ENCODE measurements at regions not wholly inside any gene's neighbourhood (a gene's known extent, or its start where the extent isn't known, plus 50 kb on each side); places are given as distances from the start of the nearest gene placed in this dataset.
"Not testable (repeated sequence)": the region's sequence is repeated elsewhere in the genome, so short reads cannot be mapped to it uniquely, and the experiment has no call there.

DNA sequence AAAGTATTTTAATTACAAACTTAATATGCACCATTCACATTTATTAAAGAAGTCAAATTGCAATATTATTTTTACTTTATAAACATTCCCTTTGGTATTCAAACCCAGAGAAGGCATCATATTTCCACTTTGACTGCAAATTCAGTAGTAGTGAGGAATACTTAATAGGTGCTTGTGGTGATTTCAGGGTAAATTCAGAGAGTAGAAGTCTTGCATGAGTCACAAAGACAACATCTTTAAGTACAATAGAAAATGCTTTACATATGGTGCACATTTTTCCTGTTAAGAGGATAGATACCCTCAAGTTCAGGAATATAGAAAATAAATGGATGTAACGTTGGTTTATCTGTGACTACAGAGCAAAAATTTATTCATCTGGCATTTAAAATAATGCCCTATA is 390.2 kb downstream of the TENT5A start:
- DNase-seq (ENCODE audit: low read depth, low spot score) = peak; percentile 52

DNA sequence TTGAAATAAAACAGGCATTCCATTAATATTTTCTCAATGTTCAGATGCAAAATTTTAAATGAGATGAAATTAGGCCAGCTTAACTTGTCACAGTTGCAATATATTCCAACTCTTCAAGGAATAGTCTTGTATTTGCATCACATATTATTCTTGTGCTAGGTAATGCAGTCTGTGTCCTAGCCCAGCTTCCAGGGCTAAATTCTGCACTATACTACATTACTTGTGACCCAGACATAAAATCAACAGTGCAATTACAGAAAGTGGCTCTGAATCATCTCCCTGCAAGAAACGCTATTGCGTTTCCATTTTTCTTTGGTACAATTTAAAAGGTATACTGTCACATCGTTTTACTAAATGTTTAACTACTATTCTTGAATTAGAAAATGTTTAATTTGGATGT is 399.2 kb downstream of the TENT5A start:
- DNase-seq (ENCODE audit: low read depth, low spot score) = no peak

DNA sequence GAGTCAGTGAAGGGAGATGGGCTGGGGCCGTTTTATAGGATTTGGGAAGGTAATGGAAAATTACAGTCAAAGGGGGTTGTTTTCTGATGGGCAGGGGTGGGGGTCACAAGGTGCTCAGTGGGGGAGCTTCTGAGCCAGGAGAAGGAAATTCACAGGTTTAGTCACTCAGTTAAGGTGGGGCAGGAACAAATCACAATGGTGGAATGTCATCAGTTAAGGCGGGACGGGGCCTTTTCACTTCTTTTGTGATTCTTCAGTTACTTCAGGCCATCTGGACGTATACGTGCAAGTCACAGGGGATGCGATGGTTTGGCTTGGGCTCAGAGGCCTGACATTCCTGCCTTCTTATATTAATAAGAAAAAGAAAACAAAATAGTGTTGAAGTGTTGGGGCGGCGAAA is 408.5 kb downstream of the TENT5A start:
- DNase-seq (ENCODE audit: low read depth, low spot score) = not testable (repeated sequence)

DNA sequence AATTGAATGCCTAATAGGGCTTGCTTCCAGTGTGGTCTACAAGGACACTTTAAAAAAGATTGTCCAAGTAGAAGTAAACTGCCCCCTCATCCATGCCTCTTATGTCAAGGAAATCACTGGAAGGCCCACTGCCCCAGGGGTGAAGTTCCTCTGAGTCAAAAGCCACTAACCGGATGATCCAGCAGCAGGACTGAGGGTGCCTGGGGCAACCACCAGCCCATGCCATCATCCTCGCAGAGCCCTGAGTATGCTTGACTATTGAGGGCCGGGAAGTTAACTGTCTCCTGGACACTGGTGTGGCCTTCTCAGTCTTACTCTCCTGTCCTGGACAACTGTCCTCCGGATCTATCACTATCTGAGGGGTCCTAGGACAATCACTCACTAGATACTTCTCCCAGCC is 411.5 kb downstream of the TENT5A start:
- DNase-seq (ENCODE audit: low read depth, low spot score) = no peak

DNA sequence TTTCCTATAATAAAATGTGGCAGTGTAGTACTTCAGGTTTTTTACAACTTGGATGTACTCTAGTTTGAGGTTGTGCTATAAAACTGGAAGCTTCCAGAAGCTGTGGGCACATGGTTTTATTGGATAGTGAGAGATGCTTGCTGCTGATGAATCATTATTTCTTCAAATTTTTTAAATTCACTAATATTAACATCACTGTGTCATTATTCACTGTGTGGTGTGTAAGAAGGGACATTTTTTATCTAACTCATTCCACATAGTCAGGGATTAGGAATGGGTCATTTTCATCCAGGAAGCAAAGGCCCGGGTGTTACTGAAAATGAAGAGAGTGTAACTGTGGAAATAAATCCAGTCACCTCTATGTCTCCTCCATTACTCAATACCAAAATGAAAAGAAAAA is 421.0 kb downstream of the TENT5A start:
- DNase-seq (ENCODE audit: low read depth, low spot score) = no peak

DNA sequence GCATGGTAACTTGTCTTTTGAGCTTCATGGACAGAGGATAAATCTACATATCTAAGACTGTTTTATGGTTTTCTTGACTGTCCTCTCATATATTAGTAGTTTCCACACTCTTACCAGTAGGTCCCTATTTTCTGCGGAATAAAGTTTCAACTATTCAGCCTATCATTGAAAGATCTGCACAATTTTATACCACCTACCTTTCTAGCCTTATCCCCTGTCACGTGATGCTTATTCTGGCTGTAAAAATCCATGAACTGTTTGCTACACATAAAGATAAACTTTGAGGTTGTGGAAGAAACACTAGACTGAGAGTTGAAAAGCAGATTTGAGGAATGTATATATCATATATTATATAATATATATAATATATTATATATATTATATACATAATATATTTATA is 423.8 kb downstream of the TENT5A start:
- no peak for DNase-seq (ENCODE audit: low read depth, low spot score)

DNA sequence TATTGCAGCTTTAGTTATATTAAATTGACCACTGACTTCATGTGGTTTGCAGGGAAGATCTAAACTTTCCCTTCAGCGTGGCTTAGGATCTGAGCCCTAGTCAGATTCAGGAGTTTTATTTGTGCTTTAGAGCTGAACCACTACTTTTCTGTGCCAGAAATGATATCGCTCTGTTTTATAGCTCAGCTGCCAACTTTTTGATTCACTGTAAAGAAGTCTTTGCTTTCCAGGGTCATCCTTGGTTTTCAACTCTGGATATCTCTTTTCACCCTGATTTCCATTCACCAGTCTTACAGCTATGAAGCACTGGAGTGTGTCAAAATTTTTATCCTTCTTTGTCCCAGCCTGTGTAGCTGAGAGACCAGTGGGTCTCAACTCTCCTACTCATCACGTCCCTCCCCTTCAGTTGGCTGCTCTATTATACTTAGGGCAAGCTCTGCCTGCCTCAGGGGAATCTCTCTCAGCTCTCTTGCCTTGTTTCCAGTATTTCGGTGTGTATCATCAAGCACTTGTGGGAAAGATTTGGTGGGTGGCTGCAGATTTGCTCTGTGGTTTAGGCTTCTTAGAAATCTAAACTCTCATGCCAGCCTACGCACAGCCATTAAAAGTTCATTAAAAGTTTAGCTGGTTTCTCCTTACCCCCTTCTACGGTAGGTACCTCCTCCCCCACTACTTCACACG is 425.5 kb downstream of the TENT5A start:
- no peak for DNase-seq (ENCODE audit: low read depth, low spot score)

DNA sequence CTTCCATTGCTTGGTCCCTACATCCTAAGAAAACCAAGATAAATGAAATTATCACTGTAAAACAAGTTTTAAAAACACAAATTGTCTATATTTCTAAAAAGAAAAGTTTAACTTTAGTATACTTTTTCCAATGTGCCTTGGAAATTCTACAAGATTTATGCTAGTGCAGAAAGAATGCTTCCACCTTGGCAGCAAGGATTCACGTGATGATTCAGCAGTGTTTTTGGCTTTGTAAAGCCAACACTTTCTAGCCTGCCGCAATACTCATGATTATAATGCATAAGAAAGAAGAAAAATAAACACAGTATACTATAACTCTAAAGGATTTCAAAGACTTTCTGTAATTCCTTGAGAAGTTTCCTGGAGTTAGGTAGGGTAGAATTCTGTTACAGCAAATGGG is 442.7 kb downstream of the TENT5A start:
- DNase-seq (ENCODE audit: low read depth, low spot score) = no peak

DNA sequence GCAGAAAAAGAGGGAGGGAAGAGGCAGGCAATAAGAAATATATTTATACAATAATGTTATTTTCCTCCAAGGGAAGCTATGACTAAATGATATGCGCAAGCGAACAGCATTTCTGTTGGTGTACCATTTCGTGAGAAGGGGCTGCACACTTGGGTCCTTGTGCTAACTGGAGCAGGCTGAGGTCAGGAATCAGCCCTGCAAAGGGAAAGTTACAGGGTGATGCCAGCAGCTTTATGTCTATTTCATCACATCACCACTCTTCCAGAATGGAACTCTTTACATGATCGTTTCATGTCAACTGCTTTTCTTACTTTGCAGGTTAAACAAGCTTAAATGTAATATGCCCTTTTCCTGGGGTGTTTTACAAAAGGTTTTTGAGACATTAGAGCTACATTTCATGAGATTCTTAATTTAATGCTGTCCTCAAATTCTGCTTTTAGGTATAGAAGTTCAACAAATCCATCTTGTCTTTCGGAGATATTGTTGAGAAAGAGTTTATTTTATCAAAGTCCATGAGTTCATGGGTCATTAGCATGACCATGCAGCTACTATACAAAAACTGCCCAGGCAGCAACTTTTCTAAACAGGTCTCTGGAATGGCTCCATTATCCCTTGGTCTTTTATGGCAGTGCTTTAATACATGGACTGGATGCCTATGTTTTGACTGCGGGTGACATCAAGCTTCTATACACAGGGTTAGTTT is 443.8 kb downstream of the TENT5A start:
- DNase-seq (ENCODE audit: low read depth, low spot score) = no peak

DNA sequence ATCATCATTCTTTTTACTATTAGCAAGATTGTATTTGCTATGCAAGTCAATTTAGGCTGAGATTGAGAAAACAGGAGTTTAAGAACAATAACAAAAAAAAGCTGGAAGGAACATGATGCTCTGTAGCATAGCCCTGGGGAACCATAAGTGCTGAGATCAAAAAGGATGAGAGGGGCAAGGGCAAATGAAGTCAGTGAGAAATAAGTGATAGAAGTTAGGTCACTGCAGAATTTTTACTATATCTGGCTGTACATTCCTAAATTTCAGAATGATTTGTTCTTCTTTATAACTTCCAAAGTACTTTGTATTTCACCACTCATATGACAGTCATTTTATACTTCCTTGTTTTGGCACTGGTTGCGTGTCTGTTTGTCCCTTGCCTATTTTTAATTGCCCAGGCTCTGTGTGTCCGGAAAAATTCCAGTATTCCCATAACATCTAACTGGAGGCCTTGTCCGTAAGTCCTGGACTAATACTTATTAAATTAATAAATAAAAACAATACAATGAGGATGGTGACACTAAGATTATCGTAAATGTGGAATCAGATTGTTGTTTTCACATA is 444.7 kb downstream of the TENT5A start:
- no peak for DNase-seq (ENCODE audit: low read depth, low spot score)

DNA sequence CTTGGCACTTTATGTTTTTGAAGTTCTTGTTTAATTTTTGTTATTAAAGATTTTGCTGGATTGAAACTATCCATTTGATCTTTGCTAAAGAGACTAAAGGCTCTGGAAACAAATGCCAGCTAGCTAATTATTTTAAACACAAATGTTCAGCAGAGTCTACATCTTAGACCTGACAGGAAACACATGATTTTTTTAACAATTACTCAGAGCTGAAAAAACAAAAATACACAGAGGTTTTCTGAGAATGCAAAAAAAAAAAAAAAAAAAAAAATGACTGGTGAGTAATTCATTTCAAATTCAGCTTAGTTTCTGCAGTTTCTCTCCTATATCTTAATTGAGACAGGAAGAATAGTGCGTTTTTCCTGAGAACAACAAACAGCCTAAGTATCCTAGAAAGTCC is 448.0 kb downstream of the TENT5A start:
- DNase-seq (ENCODE audit: low read depth, low spot score) = no peak

DNA sequence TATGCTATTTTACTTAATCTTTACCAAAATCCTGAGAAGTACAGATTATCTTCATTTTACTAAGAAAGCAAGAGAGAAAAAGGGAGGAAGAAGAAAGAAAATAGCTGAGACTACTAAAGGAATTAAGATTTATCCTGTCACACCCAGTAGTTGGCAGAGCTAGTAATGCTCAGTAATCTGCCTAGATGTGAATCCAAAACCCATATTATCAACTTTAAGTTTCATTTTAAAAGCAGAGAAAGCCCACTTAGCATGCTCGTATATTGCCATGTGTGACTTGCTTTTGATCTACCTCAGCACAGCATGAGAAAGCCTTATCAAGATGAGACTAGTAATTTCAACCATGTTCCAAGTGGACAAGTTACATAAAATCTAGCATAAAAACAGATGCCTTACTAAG is 451.5 kb downstream of the TENT5A start:
- DNase-seq (ENCODE audit: low read depth, low spot score) = no peak

DNA sequence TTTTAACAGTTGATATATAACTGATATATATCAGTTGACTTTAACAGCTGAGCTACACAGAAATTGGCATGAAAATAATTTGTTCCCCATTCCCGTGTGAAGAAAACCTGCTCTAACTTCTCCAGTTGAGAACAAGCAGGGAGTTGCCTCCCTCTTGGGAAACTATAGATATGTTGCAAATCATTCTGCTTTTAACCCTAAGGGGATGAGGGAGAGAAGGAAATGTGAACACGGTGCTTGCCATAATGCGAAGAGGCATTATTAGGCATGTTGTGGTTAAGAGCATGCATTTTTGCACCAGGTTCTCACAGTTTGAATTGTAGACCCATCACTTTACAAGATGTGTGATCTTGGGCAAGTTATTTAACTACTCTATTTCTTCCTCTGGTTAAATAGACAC is 453.7 kb downstream of the TENT5A start:
- no peak for DNase-seq (ENCODE audit: low read depth, low spot score)

DNA sequence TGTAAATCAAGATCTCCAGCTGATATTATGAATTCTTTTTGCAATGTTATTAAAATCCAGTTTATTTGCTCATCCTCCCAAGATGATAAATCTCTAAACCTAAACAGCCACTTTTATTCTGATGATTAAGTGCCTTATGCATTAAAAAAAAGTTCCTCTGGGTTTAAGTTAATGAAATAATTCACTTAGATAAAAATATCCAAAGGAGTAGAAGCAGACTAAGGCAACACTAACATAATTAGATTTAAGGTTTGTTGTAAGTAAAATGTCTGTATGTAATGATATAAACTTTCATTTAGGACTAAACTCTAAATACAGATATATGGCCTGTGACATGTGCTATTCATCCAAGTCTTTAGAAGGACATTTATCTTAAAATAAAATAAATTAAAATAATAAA is 457.2 kb downstream of the TENT5A start:
- no peak for DNase-seq (ENCODE audit: low read depth, low spot score)

DNA sequence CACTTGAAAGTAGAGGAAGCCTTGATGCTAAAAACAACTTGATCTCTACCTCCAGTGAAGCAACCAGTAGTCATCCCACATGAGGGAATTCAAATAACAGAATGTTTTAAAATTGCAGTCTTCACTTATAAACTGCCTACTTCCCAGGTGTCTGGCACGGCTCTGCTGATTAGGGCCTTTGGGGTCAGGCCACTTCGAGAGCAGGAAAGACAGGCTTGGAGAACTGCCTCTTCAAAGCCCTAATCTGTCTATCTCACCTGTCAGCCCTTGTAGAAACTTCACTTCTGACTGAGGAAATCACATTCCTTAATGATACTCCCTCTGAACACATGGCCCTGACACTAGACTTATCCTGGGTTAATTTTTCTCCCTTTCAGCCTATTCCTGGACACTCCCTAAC is 458.6 kb downstream of the TENT5A start:
- no peak for DNase-seq (ENCODE audit: low read depth, low spot score)

DNA sequence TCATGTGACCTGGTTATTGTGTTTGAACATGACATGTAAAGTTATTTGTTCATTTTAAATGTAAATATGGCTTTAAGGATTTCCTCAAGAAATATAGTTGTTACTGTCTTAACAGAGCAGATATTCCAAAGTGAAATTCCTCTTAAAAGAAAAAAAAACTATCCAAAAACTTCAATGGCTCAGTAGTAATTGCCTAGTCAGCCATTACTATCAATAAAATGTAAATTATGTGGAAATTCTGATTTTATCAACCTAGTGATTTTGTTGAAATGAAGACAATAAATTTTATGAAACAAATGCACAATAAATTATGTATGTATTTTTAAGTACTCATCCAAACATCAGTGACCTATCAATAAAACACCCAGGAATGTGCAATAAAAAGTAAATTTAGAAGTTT is 463.3 kb downstream of the TENT5A start:
- DNase-seq (ENCODE audit: low read depth, low spot score) = no peak

DNA sequence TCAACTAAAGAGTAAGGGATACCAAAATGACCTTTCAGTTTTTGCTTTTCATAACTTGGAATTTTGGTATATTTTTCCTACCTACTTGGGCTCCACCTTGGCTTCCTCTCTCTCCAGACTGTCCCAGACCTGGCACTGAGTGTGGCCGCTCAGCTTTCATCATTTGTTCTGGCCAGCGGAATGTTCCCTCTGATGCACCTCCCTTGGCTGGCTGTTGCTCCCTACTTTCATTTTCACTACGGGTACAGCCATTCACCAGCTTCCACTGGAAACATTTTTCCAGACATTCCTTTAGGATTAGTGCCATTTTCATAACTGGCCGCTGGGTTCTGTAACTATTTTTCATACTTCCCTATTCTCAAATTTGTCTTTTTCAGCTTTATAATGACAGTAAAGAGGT is 487.4 kb downstream of the TENT5A start:
- DNase-seq (ENCODE audit: low read depth, low spot score) = no peak

DNA sequence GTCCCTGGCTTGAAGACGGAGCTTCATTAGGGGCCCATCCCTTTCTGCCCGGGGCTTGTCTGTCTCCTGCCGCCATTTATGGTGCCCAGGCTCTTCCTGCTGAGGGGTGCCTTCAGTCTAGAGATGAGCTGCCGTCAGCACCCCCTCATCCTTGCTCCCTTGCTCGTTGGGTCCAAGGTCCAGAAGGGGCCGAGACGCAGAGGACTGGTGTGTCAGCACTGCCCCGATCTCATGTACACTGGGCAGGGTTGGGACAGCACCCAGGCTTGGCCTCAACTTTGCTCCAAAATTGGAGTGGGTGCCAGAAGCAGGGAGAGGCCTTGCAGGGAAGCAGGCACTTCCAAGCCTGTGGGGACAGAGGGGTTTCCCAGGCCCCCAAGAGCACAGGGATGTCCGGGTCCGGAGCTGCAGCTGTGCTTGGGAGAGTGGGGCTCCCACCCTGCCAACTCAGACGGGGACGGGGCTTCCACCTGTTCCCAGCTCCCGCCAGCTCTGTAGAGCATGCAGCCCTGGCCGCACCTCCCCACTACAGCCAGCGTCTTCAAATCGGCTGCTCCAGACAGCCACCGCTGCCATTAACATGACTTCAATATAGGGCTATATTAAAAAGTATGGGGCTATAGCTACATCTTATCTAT is 488.8 kb downstream of the TENT5A start:
- no peak for DNase-seq (ENCODE audit: low read depth, low spot score)

DNA sequence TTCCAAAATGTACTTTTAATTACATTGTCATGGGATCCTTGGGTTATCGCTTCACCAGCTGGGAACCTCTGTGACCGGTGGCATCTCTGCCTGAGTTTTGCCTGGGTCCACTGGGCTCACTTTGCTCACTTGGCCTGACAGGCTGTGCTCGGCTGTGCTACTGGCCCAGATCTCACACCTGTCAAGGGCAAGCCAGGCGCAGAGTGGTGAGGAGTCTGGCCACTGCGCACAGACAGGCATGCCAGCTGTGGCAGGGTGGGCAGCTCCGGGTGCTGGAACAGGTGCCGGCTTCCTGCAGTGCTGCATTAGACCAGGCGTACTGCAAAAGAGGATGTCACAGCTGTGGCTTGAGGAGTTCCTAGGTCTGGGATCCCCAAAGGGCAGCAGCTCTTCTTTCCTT is 489.8 kb downstream of the TENT5A start:
- DNase-seq (ENCODE audit: low read depth, low spot score) = no peak

DNA sequence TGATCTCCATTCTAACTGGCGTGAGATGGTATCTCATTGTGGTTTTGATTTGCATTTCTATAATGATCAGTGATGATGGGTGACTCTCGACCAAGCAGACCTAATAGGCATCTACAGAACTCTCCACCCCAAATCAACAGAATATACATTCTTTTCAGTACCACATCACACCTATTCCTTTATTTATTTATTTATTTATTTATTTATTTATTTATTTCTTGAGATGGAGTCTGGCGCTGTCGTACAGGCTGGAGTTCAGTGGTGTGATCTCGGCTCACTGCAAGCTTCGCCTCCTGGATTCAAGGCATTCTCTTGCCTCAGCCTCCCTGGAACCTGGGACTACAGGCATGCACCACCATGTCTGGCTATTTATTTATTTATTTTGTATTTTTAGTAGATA is 496.3 kb downstream of the TENT5A start:
- not testable (repeated sequence) for DNase-seq (ENCODE audit: low read depth, low spot score)

DNA sequence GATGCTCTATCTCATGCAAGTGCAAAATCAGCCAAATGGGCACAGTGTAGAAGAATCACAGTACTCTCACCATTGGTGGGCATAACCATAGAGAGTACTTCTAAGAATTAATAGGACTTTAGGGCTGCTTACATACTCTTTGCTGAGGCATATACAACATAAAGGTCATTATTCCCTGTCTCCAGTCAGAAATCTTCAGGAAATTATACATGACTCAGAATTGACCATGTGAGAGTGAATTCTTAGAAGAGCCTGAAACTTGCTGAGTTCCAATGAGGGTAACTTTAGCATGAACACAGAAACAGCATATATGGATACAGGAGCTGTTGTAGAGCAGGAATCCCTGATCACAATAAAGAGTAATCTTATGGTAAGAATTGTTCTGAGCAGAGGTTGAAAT is 498.7 kb downstream of the TENT5A start:
- no peak for DNase-seq (ENCODE audit: low read depth, low spot score)

DNA sequence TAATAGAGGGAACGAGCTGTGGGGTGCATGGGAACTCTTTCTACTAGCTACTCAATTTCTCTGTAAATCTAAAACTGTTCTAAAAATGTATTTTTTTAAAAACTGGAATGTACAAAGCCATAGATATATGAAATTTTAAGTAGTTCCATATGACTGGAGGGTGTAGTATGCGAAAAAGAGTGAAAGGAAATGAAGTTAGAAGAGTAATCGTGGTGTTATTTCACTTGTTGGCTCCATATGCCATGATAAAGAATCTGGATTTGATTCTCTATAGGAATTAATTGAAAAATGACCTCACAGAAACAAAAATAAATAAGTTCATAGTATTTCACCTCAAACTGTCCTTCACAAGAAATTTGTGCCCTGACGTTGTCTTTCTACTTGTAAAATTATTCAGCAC is 500.2 kb downstream of the TENT5A start:
- DNase-seq (ENCODE audit: low read depth, low spot score) = no peak

DNA sequence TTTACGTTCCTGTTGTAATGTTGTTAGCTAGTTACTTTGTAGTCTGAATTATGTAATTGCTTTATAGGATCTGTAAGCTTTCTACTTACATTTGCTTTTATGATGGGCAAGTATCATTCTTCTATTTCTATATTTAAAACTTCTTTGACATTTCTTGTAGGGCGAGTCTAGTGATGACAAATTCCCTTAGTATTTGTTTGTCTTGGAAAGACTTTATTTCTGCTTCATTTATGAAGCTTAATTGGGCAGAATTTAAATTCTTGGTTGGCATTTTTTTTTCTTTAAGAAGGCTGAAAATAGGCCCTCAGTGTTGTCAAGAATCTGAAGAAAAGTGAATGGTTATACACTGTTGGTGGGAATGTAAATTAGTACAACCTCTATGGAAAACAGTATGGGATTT is 506.3 kb downstream of the TENT5A start:
- DNase-seq (ENCODE audit: low read depth, low spot score) = no peak
